Choroid plexus epithelial cell (primary cell): ENCODE measurements at regions not wholly inside any gene's neighbourhood (a gene's known extent, or its start where the extent isn't known, plus 50 kb on each side); places are given as distances from the start of the nearest gene placed in this dataset.

Experiments
- DNase-seq: peaks from one replicate; pipeline ENCODE4 v3.0.0-alpha.2; 2010; ENCODE audit warnings: low read depth
- H3K4me3 ChIP-seq: 2 replicates; pipeline ENCODE4 v1.5.1; 2011; ENCODE audit warnings: low read depth, mild to moderate bottlenecking, control low read depth, low read length, moderate library complexity
- CTCF ChIP-seq: conservative IDR thresholded peaks from 2 replicates; pipeline ENCODE4 v1.5.1; 2011; ENCODE audit warnings: low read depth, mild to moderate bottlenecking, control low read depth, inconsistent platforms, low read length, moderate library complexity

DNA sequence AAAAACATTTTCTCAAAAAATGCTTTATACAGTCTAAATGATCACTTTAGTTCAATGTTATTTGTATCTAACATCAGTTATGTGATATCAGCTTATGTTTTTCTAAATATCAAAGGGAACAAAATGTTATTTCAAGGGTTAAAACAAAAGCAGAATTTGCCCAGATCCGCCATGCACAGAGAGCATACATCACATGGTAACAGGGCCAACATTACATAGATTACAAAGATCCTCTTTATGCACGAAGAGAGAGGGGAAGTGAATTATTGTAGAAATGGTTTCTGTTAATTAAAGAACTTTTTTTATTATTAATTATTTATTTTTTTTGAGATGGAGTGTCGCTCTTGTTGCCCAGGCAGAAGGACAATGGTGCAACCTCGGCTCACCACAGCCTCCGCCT, 100.8 kb upstream of the MME start:
- TF ChIP-seq CTCF: no peak
- no peak overlapping the region for H3K4me3 ChIP-seq
- no peak for DNase-seq

GRCh38 chr3:154977666-154978065, 102.5 kb upstream of the MME start:
- DNase-seq: no peak
- no peak overlapping the region for H3K4me3 ChIP-seq
- no peak for TF ChIP-seq CTCF

GRCh38 chr3:154976072-154976983, 103.8 kb upstream of the MME start:
- TF ChIP-seq CTCF: no peak
- no peak overlapping the region for H3K4me3 ChIP-seq
- no peak for DNase-seq

DNA sequence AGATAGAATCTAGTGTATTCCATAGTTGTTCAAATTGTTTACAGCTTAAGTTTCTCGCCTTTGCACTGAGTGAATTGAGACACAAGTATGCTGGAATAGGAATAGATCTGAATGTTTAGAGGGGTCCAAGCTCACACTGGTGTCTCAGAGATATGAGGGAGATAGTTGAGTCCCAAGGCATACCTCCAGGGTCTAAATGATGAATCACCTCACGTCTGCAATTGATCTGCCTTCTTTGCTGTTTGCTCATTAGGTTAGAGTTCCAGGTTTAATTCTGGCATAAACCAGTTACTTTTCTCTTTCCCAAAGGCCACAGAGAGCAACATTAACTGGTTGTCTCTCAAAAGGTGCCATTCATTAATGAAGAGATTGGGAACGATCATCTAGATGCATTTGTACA, 106.3 kb upstream of the MME start:
- TF ChIP-seq CTCF: no peak
- H3K4me3 ChIP-seq: no peak overlapping the region

GRCh38 chr3:154972951-154973350, 107.2 kb upstream of the MME start:
- DNase-seq: peak; percentile 95

More for the DNA sequence above, 106.3 kb upstream of the MME start:
- peak; percentile 15 for DNase-seq

GRCh38 chr3:154971771-154972326, 108.3 kb upstream of the MME start:
- no peak overlapping the region for H3K4me3 ChIP-seq
- TF ChIP-seq CTCF: no peak

More at GRCh38 chr3:154972951-154973350, 107.2 kb upstream of the MME start:
- H3K4me3 ChIP-seq: no peak overlapping the region
- TF ChIP-seq CTCF: no peak

More at GRCh38 chr3:154971771-154972326, 108.3 kb upstream of the MME start:
- DNase-seq: peak; percentile 83
